ENCODE measurements at regions not wholly inside any gene's neighbourhood (a gene's known extent, or its start where the extent isn't known, plus 50 kb on each side); places are given as distances from the start of the nearest gene placed in this dataset.
"Not testable (repeated sequence)": the region's sequence is repeated elsewhere in the genome, so short reads cannot be mapped to it uniquely, and the experiment has no call there.

DNA sequence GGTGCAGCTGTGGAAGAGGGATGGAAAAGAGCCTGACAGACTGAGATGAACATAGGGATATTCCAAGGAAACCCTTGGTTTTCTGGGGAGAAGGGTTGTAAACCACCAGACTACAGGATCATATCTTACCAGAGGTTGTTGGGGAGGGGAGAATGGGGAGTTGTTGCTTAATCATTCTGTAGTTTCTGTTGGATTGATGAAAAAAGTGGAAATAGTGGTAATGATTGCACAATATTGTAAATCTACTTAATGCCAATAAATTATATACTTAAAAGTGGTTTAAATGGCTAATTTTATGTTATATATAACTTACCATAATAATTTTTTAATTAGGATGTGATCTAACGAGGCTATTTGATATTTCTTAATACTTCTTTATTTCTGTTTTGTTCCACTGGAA is 800.9 kb downstream of the BCL11A start:
- Histone ChIP-seq H3K9me3 (ENCODE audit: control insufficient read depth in 1 of 2, insufficient read depth in 1 of 2, low read length in 2 of 2) (no peaks in the 10 kb centered on the region), H3K4me3 (ENCODE audit: low read length) (no peak overlapping the region), H3K27ac (ENCODE audit: low read depth in 1 of 2, low read length in 2 of 2) (no peak overlapping the region), H3K36me3 (ENCODE audit: insufficient read depth, low read length) (no peaks in the 10 kb centered on the region), H3K27me3 (ENCODE audit: control insufficient read depth in 1 of 2, insufficient read depth in 2 of 2, low read length in 2 of 2) (no peaks in the 10 kb centered on the region), H3K4me1 (ENCODE audit: insufficient read depth, low read length) (no peaks in the 10 kb centered on the region)
- ChIA-PET CTCF (no interaction called here), POLR2A (interaction anchor here (0.7 kb wide), 1 partner anchor 57 kb away, joined by 4 read pairs; no protein-coding TSS in a partner anchor)
- Mint-ChIP-seq H3K36me3 (ENCODE audit: low read depth) (no peaks in the 10 kb centered on the region), H3K4me3 (no peak overlapping the region), H3K27me3 (no peaks in the 10 kb centered on the region), H3K9me3 (no peaks in the 10 kb centered on the region), H3K27ac (no peak overlapping the region), H3K4me1 (ENCODE audit: low read depth) (no peaks in the 10 kb centered on the region)
- TF ChIP-seq, protein P1, sequence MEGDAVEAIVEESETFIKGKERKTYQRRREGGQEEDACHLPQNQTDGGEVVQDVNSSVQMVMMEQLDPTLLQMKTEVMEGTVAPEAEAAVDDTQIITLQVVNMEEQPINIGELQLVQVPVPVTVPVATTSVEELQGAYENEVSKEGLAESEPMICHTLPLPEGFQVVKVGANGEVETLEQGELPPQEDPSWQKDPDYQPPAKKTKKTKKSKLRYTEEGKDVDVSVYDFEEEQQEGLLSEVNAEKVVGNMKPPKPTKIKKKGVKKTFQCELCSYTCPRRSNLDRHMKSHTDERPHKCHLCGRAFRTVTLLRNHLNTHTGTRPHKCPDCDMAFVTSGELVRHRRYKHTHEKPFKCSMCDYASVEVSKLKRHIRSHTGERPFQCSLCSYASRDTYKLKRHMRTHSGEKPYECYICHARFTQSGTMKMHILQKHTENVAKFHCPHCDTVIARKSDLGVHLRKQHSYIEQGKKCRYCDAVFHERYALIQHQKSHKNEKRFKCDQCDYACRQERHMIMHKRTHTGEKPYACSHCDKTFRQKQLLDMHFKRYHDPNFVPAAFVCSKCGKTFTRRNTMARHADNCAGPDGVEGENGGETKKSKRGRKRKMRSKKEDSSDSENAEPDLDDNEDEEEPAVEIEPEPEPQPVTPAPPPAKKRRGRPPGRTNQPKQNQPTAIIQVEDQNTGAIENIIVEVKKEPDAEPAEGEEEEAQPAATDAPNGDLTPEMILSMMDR (IDR thresholded peaks at IDR 0.05): no peak
- no peak for DNase-seq
- intact Hi-C loops (cut with DNase I, micrococcal nuclease): no loop called here
- no peak for ATAC-seq (ENCODE audit: poor library complexity)

DNA sequence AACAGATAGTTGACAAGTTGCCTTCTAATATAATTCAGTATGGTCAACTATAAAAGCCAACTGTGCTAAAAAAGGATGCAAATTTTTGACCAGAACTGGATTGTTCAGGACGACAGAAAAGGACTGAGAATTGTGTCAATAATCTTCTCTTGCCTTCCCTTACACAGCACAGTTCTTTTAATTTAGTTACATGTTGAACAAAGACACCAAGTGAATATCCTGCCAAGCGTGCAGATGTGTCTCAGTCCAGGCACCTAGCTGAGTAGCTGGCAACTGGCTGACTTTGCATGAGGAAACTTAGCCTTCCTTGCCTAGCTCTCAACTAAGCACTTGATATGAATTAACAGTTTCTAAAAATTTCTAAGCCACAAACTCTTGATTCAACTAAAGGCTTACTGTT is 801.4 kb downstream of the BCL11A start:
- Histone ChIP-seq H3K9me3 (ENCODE audit: control insufficient read depth in 1 of 2, insufficient read depth in 1 of 2, low read length in 2 of 2) (no peaks in the 10 kb centered on the region), H3K27ac (ENCODE audit: low read depth in 1 of 2, low read length in 2 of 2) (no peak overlapping the region), H3K27me3 (ENCODE audit: control insufficient read depth in 1 of 2, insufficient read depth in 2 of 2, low read length in 2 of 2) (no peaks in the 10 kb centered on the region), H3K4me1 (ENCODE audit: insufficient read depth, low read length) (no peaks in the 10 kb centered on the region), H3K4me3 (ENCODE audit: low read length) (no peak overlapping the region), H3K36me3 (ENCODE audit: insufficient read depth, low read length) (no peaks in the 10 kb centered on the region)
- no peak for DNase-seq
- intact Hi-C loops (cut with DNase I, micrococcal nuclease): no loop called here
- ATAC-seq (ENCODE audit: poor library complexity): no peak
- ChIA-PET POLR2A (no interaction called here), CTCF (no interaction called here)
- Mint-ChIP-seq H3K27me3 (no peaks in the 10 kb centered on the region), H3K36me3 (ENCODE audit: low read depth) (no peaks in the 10 kb centered on the region), H3K4me1 (ENCODE audit: low read depth) (no peaks in the 10 kb centered on the region), H3K4me3 (no peak overlapping the region), H3K27ac (no peak overlapping the region), H3K9me3 (no peaks in the 10 kb centered on the region)
- TF ChIP-seq, protein P1 (IDR thresholded peaks at IDR 0.05): no peak

DNA sequence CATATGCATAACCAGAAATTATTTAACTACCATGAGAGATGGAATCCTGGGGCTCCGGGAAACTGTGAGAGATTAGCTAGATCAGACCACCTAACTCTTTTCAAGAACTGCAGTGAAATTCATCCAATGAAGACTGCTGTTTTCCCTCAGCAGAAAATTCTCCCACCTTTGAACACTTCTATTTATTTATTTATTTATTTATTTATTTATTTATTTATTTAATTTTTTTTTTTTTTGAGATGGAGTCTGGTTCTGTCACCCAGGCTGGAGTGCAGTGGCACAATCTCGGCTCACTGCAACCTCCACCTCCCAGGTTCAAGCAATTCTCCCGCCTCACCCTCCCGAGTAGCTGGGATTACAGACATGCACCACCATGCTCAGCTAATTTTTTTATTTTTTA is 802.2 kb downstream of the BCL11A start:
- H3K27me3 Mint-ChIP-seq; H3K36me3 Mint-ChIP-seq (ENCODE audit: low read depth); H3K4me3 ChIP-seq (ENCODE audit: low read length); DNase-seq; H3K27me3 ChIP-seq (ENCODE audit: control insufficient read depth in 1 of 2, insufficient read depth in 2 of 2, low read length in 2 of 2); H3K4me1 ChIP-seq (ENCODE audit: insufficient read depth, low read length); H3K9me3 Mint-ChIP-seq; ATAC-seq (ENCODE audit: poor library complexity); intact Hi-C loops (cut with DNase I, micrococcal nuclease); H3K36me3 ChIP-seq (ENCODE audit: insufficient read depth, low read length); H3K27ac ChIP-seq (ENCODE audit: low read depth in 1 of 2, low read length in 2 of 2); CTCF ChIA-PET; H3K4me3 Mint-ChIP-seq; H3K9me3 ChIP-seq (ENCODE audit: control insufficient read depth in 1 of 2, insufficient read depth in 1 of 2, low read length in 2 of 2); H3K4me1 Mint-ChIP-seq (ENCODE audit: low read depth); POLR2A ChIA-PET; H3K27ac Mint-ChIP-seq: not testable (repeated sequence)

- intact Hi-C loops (cut with DNase I, micrococcal nuclease): no loop called here
- POLR2A ChIA-PET: no interaction called here
- H3K27me3 Mint-ChIP-seq: no peaks in the 10 kb centered on the region
Measured at GRCh38 chr2:59746291-59746690, 807.2 kb downstream of the BCL11A start.

More at GRCh38 chr2:59746291-59746690, 807.2 kb downstream of the BCL11A start:
- no peaks in the 10 kb centered on the region for H3K9me3 Mint-ChIP-seq
- DNase-seq: no peak
- CTCF ChIA-PET: no interaction called here
- no peaks in the 10 kb centered on the region for H3K9me3 ChIP-seq (ENCODE audit: control insufficient read depth in 1 of 2, insufficient read depth in 1 of 2, low read length in 2 of 2)
- TF ChIP-seq, protein P1 (IDR thresholded peaks at IDR 0.05): no peak
- no peaks in the 10 kb centered on the region for H3K27me3 ChIP-seq (ENCODE audit: control insufficient read depth in 1 of 2, insufficient read depth in 2 of 2, low read length in 2 of 2)
- no peak overlapping the region for H3K27ac Mint-ChIP-seq
- H3K4me1 ChIP-seq (ENCODE audit: insufficient read depth, low read length): no peaks in the 10 kb centered on the region
- H3K4me1 Mint-ChIP-seq (ENCODE audit: low read depth): no peaks in the 10 kb centered on the region
- no peaks in the 10 kb centered on the region for H3K36me3 Mint-ChIP-seq (ENCODE audit: low read depth)
- H3K27ac ChIP-seq (ENCODE audit: low read depth in 1 of 2, low read length in 2 of 2): no peak overlapping the region
- H3K4me3 ChIP-seq (ENCODE audit: low read length): no peak overlapping the region
- no peak for ATAC-seq (ENCODE audit: poor library complexity)
- H3K36me3 ChIP-seq (ENCODE audit: insufficient read depth, low read length): no peaks in the 10 kb centered on the region
- no peak overlapping the region for H3K4me3 Mint-ChIP-seq

Data from CD4-positive, alpha-beta T cell (primary cell).